ENCODE measurements at regions not wholly inside any gene's neighbourhood (a gene's known extent, or its start where the extent isn't known, plus 50 kb on each side); places are given as distances from the start of the nearest gene placed in this dataset.

DNA sequence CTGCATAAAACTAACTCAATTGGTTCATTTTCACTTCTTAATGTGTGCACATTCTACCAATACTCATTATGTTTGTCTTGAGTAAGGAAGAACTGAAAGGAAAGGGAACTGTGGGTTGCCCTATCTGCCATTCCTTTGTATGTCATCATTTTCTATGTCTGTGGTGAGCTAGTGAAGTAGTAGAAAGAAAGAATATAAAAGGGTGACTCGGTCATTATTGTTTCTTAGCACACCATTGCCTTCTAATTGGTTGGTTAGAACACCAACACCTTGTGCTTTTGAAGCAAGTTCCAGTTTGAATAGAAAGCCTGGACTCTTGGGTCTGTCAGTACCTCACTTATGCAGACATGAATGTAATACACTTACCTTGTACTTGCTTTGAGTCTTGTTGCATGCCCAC is 64.3 kb upstream of the MDFIC start:
- no peak for TF ChIP-seq MYB (IDR thresholded peaks at IDR 0.05; ENCODE audit: borderline replicate concordance, low read depth, low read length)
- TF ChIP-seq, protein P1, sequence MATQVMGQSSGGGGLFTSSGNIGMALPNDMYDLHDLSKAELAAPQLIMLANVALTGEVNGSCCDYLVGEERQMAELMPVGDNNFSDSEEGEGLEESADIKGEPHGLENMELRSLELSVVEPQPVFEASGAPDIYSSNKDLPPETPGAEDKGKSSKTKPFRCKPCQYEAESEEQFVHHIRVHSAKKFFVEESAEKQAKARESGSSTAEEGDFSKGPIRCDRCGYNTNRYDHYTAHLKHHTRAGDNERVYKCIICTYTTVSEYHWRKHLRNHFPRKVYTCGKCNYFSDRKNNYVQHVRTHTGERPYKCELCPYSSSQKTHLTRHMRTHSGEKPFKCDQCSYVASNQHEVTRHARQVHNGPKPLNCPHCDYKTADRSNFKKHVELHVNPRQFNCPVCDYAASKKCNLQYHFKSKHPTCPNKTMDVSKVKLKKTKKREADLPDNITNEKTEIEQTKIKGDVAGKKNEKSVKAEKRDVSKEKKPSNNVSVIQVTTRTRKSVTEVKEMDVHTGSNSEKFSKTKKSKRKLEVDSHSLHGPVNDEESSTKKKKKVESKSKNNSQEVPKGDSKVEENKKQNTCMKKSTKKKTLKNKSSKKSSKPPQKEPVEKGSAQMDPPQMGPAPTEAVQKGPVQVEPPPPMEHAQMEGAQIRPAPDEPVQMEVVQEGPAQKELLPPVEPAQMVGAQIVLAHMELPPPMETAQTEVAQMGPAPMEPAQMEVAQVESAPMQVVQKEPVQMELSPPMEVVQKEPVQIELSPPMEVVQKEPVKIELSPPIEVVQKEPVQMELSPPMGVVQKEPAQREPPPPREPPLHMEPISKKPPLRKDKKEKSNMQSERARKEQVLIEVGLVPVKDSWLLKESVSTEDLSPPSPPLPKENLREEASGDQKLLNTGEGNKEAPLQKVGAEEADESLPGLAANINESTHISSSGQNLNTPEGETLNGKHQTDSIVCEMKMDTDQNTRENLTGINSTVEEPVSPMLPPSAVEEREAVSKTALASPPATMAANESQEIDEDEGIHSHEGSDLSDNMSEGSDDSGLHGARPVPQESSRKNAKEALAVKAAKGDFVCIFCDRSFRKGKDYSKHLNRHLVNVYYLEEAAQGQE (IDR thresholded peaks at IDR 0.05; ENCODE audit: low read depth, low read length), result no peak
- no peak for TF ChIP-seq RFX5 (IDR thresholded peaks at IDR 0.05; ENCODE audit: low read depth, low read length)
- no peak for TF ChIP-seq BCL11A (IDR thresholded peaks at IDR 0.05; ENCODE audit: low read depth, low read length)
- no peak for TF ChIP-seq RAD51 (IDR thresholded peaks at IDR 0.05)
- no peak for TF ChIP-seq EED (IDR thresholded peaks at IDR 0.05; ENCODE audit: low read depth)
- no peak for TF ChIP-seq IRF4 (IDR thresholded peaks at IDR 0.05; ENCODE audit: low read depth, low read length)
- no peak for TF ChIP-seq NRF1 (conservative IDR thresholded peaks at IDR 0.05; ENCODE audit: low read depth, low read length)
- no peak for TF ChIP-seq RBBP5 (conservative IDR thresholded peaks at IDR 0.05)
- TF ChIP-seq, protein P2, sequence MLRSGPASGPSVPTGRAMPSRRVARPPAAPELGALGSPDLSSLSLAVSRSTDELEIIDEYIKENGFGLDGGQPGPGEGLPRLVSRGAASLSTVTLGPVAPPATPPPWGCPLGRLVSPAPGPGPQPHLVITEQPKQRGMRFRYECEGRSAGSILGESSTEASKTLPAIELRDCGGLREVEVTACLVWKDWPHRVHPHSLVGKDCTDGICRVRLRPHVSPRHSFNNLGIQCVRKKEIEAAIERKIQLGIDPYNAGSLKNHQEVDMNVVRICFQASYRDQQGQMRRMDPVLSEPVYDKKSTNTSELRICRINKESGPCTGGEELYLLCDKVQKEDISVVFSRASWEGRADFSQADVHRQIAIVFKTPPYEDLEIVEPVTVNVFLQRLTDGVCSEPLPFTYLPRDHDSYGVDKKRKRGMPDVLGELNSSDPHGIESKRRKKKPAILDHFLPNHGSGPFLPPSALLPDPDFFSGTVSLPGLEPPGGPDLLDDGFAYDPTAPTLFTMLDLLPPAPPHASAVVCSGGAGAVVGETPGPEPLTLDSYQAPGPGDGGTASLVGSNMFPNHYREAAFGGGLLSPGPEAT (IDR thresholded peaks at IDR 0.05; ENCODE audit: low read depth), result no peak
- no peak for TF ChIP-seq HDAC2 (IDR thresholded peaks at IDR 0.05)
- TF ChIP-seq BACH1 (IDR thresholded peaks at IDR 0.05; ENCODE audit: borderline replicate concordance), result no peak
- ChIA-PET SMC1A (ENCODE audit: uncharacterized antibody, unreplicated experiment) (interaction anchor here (1.2 to 1.6 kb wide), 2 partner anchors 24 to 89 kb away, joined by 3 to 5 read pairs; no protein-coding TSS in a partner anchor), RAD21 (ENCODE audit: unreplicated experiment) (no interaction called here), POLR2A (no interaction called here), CTCF (interaction anchor here (2.4 kb wide), 1 partner anchor 10 kb away, joined by 8 read pairs; no protein-coding TSS in a partner anchor)
- DNase-seq (ENCODE audit: low read depth, low spot score), result no peak
- no peaks in the 10 kb centered on the region for H3K4me1 ChIP-seq (ENCODE audit: control insufficient read depth, insufficient read depth, low read length)
- no peaks in the 10 kb centered on the region for H3K79me2 ChIP-seq (ENCODE audit: control insufficient read depth, insufficient read depth, low read length)
- H2AFZ ChIP-seq (ENCODE audit: control insufficient read depth, low read depth, low read length), result no peak overlapping the region
- no peaks in the 10 kb centered on the region for H4K20me1 ChIP-seq (ENCODE audit: control insufficient read depth, insufficient read depth)
- in situ Hi-C loops (cut with MboI) (no loop called here), intact Hi-C loops (cut with micrococcal nuclease; ENCODE audit: unreplicated experiment) (no loop called here)
- H3K4me3 ChIP-seq, result no peak overlapping the region
- H3K9me3 ChIP-seq (replicated peaks; ENCODE audit: control insufficient read depth, insufficient read depth, low read length), result no peaks in the 10 kb centered on the region
- WGBS (ENCODE audit: insufficient coverage, insufficient replicate concordance, low lambda C conversion rate, missing lambda C conversion rate), result 65% methylated on average over 1 of the region's 1 CpG
- H3K27ac ChIP-seq (ENCODE audit: control insufficient read depth, insufficient read depth), result no peak overlapping the region
- H3K9ac ChIP-seq (ENCODE audit: control insufficient read depth, insufficient read depth, low read length), result no peak overlapping the region
- H3K36me3 ChIP-seq (ENCODE audit: control insufficient read depth in 2 of 2, insufficient read depth in 2 of 2, low read length in 1 of 2), result no peaks in the 10 kb centered on the region
- no TSS peak for BruUV-seq (replicated peaks)
- H3K4me2 ChIP-seq (ENCODE audit: control insufficient read depth, insufficient read depth), result no peak overlapping the region
- FAIRE-seq, result no peak
- no peak for ATAC-seq
- H3K27me3 ChIP-seq (replicated peaks in 1 of 2; ENCODE audit: control insufficient read depth in 2 of 2, insufficient read depth in 2 of 2, low read length in 1 of 2), result no peaks in the 10 kb centered on the region

Measured in GM12878 (cell line).